ENCODE measurements at regions not wholly inside any gene's neighbourhood (a gene's known extent, or its start where the extent isn't known, plus 50 kb on each side); places are given as distances from the start of the nearest gene placed in this dataset.

GRCh38 chr2:226247289-226248275 lies 552.0 kb downstream of the IRS1 start:
- Histone ChIP-seq H3K36me3 (ENCODE audit: low read depth, missing control alignments) (no peaks in the 10 kb centered on the region), H3K27ac (no peak overlapping the region), H3K4me1 (no peaks in the 10 kb centered on the region), H3K27me3 (no peaks in the 10 kb centered on the region), H3K4me3 (no peak overlapping the region), H3K9me3 (no peaks in the 10 kb centered on the region)
- intact Hi-C loops (cut with DNase I; ENCODE audit: low total_unique reads), result no loop called here
- DNase-seq, result no peak
- WGBS, 2 donors, result 80 to 85% methylated on average over 3 of the region's 3 CpGs
- TF ChIP-seq POLR2A (IDR thresholded peaks at IDR 0.05), result no peak
- TF ChIP-seq, protein P1, sequence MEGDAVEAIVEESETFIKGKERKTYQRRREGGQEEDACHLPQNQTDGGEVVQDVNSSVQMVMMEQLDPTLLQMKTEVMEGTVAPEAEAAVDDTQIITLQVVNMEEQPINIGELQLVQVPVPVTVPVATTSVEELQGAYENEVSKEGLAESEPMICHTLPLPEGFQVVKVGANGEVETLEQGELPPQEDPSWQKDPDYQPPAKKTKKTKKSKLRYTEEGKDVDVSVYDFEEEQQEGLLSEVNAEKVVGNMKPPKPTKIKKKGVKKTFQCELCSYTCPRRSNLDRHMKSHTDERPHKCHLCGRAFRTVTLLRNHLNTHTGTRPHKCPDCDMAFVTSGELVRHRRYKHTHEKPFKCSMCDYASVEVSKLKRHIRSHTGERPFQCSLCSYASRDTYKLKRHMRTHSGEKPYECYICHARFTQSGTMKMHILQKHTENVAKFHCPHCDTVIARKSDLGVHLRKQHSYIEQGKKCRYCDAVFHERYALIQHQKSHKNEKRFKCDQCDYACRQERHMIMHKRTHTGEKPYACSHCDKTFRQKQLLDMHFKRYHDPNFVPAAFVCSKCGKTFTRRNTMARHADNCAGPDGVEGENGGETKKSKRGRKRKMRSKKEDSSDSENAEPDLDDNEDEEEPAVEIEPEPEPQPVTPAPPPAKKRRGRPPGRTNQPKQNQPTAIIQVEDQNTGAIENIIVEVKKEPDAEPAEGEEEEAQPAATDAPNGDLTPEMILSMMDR (IDR thresholded peaks at IDR 0.05), result no peak

DNA sequence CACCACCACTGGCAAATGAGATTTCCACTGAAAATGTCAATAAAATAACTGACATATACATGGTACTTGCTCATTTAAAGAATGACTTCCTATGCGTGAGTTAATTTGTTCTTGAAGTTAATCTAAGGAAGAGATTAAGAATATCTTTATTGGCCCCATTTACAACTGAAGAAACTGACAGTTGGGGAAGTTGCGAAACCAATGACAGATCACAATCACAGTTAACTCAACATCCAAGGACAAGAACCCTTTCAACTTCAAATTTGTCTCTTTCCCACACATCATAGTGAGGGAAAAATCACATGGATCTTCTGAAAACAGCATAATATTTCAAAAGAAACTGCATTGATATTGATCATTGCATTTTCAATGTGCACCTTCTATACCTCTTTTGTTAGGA lies 565.4 kb downstream of the IRS1 start:
- no peak for DNase-seq
- no peak for TF ChIP-seq POLR2A (IDR thresholded peaks at IDR 0.05)
- TF ChIP-seq, protein P1 (IDR thresholded peaks at IDR 0.05), result no peak
- WGBS, 2 donors, result 85 to 91% methylated on average over 2 of the region's 2 CpGs
- H3K27ac ChIP-seq, result no peak overlapping the region
- H3K9me3 ChIP-seq, result no peaks in the 10 kb centered on the region
- intact Hi-C loops (cut with DNase I; ENCODE audit: low total_unique reads), result no loop called here
- H3K36me3 ChIP-seq (ENCODE audit: low read depth, missing control alignments), result no peaks in the 10 kb centered on the region
- H3K4me1 ChIP-seq, result no peaks in the 10 kb centered on the region
- no peaks in the 10 kb centered on the region for H3K27me3 ChIP-seq
- no peak overlapping the region for H3K4me3 ChIP-seq

GRCh38 chr2:226233388-226233787 lies 566.2 kb downstream of the IRS1 start:
- TF ChIP-seq, protein P1 (IDR thresholded peaks at IDR 0.05), result no peak
- no peak for TF ChIP-seq POLR2A (IDR thresholded peaks at IDR 0.05)
- DNase-seq, result no peak
- Histone ChIP-seq H3K36me3 (ENCODE audit: low read depth, missing control alignments) (no peaks in the 10 kb centered on the region), H3K9me3 (no peaks in the 10 kb centered on the region), H3K4me3 (no peak overlapping the region), H3K27me3 (no peaks in the 10 kb centered on the region), H3K4me1 (no peaks in the 10 kb centered on the region), H3K27ac (no peak overlapping the region)
- intact Hi-C loops (cut with DNase I; ENCODE audit: low total_unique reads), result no loop called here

- no peak for TF ChIP-seq POLR2A (IDR thresholded peaks at IDR 0.05)
- TF ChIP-seq, protein P1 (IDR thresholded peaks at IDR 0.05), result no peak
- H3K36me3 ChIP-seq (ENCODE audit: low read depth, missing control alignments), result no peaks in the 10 kb centered on the region
- DNase-seq, result no peak
- no peak overlapping the region for H3K4me3 ChIP-seq
- H3K4me1 ChIP-seq, result no peaks in the 10 kb centered on the region
- no peak overlapping the region for H3K27ac ChIP-seq
- no peaks in the 10 kb centered on the region for H3K27me3 ChIP-seq
- intact Hi-C loops (cut with DNase I; ENCODE audit: low total_unique reads), result no loop called here
- WGBS, 2 donors, result 86 to 90% methylated on average over 2 of the region's 2 CpGs
- no peaks in the 10 kb centered on the region for H3K9me3 ChIP-seq
Observed at GRCh38 chr2:226228080-226228479, 571.5 kb downstream of the IRS1 start.

- no peaks in the 10 kb centered on the region for H3K36me3 ChIP-seq (ENCODE audit: low read depth, missing control alignments)
- no peaks in the 10 kb centered on the region for H3K4me1 ChIP-seq
- intact Hi-C loops (cut with DNase I; ENCODE audit: low total_unique reads), result no loop called here
- H3K4me3 ChIP-seq, result no peak overlapping the region
- TF ChIP-seq, protein P1 (IDR thresholded peaks at IDR 0.05), result no peak
- no peak for TF ChIP-seq POLR2A (IDR thresholded peaks at IDR 0.05)
- H3K9me3 ChIP-seq, result no peaks in the 10 kb centered on the region
- H3K27ac ChIP-seq, result no peak overlapping the region
- DNase-seq, result no peak
- no peaks in the 10 kb centered on the region for H3K27me3 ChIP-seq
Observed at GRCh38 chr2:226227341-226227740, 572.3 kb downstream of the IRS1 start.

All from testis (tissue), 2 donors.